ENCODE measurements at regions not wholly inside any gene's neighbourhood (a gene's known extent, or its start where the extent isn't known, plus 50 kb on each side); places are given as distances from the start of the nearest gene placed in this dataset.
A peak's percentile ranks its signal among the peaks of the same experiment; 100 is the strongest.

- no peak for DNase-seq
Measured at GRCh38 chr6:106035655-106036054, 50.5 kb upstream of the PRDM1 start.

- no peak for DNase-seq
Measured at GRCh38 chr6:106033806-106034205, 52.3 kb upstream of the PRDM1 start.

- DNase-seq, result no peak
Measured at GRCh38 chr6:106027758-106028157, 58.4 kb upstream of the PRDM1 start.

- no peak for DNase-seq
Measured at GRCh38 chr6:106026748-106027715, 59.1 kb upstream of the PRDM1 start.

- DNase-seq, result no peak
Measured at GRCh38 chr6:106025655-106026054, 60.5 kb upstream of the PRDM1 start.

- DNase-seq, result no peak
Measured at GRCh38 chr6:106022801-106023200, 63.3 kb upstream of the PRDM1 start.

GRCh38 chr6:106017454-106017853 is 68.7 kb upstream of the PRDM1 start:
- DNase-seq, result no peak

- DNase-seq, result no peak
Measured at GRCh38 chr6:106014955-106015354, 71.2 kb upstream of the PRDM1 start.

- no peak for DNase-seq
Measured at GRCh38 chr6:106011476-106011875, 74.7 kb upstream of the PRDM1 start.

- DNase-seq, result no peak
Measured at GRCh38 chr6:106005954-106006353, 80.2 kb upstream of the PRDM1 start.

- DNase-seq, result no peak
Measured at GRCh38 chr6:106005013-106005412, 81.1 kb upstream of the PRDM1 start.

- no peak for DNase-seq
Measured at GRCh38 chr6:106003268-106003987, 82.7 kb upstream of the PRDM1 start.

GRCh38 chr6:106002005-106002404 is 84.1 kb upstream of the PRDM1 start:
- DNase-seq, result no peak

- no peak for DNase-seq
Measured at GRCh38 chr6:106000935-106001334, 85.2 kb upstream of the PRDM1 start.

GRCh38 chr6:105997482-105997881 is 88.7 kb upstream of the PRDM1 start:
- DNase-seq, result no peak

- DNase-seq, result no peak
Measured at GRCh38 chr6:105995391-105995865, 90.7 kb upstream of the PRDM1 start.

GRCh38 chr6:105994591-105995390 is 91.3 kb upstream of the PRDM1 start:
- DNase-seq, result peak; percentile 65

- peak; percentile 30 for DNase-seq
Measured at GRCh38 chr6:105994118-105994590, 92.0 kb upstream of the PRDM1 start.

GRCh38 chr6:105993341-105994117 is 92.6 kb upstream of the PRDM1 start:
- no peak for DNase-seq

GRCh38 chr6:105992315-105992961 is 93.7 kb upstream of the PRDM1 start:
- DNase-seq, result peak; percentile 88

GRCh38 chr6:105991561-105992314 is 94.4 kb upstream of the PRDM1 start:
- DNase-seq, result peak; percentile 26
